ENCODE measurements at regions not wholly inside any gene's neighbourhood (a gene's known extent, or its start where the extent isn't known, plus 50 kb on each side); places are given as distances from the start of the nearest gene placed in this dataset.
"Not testable (repeated sequence)": the region's sequence is repeated elsewhere in the genome, so short reads cannot be mapped to it uniquely, and the experiment has no call there.

DNA sequence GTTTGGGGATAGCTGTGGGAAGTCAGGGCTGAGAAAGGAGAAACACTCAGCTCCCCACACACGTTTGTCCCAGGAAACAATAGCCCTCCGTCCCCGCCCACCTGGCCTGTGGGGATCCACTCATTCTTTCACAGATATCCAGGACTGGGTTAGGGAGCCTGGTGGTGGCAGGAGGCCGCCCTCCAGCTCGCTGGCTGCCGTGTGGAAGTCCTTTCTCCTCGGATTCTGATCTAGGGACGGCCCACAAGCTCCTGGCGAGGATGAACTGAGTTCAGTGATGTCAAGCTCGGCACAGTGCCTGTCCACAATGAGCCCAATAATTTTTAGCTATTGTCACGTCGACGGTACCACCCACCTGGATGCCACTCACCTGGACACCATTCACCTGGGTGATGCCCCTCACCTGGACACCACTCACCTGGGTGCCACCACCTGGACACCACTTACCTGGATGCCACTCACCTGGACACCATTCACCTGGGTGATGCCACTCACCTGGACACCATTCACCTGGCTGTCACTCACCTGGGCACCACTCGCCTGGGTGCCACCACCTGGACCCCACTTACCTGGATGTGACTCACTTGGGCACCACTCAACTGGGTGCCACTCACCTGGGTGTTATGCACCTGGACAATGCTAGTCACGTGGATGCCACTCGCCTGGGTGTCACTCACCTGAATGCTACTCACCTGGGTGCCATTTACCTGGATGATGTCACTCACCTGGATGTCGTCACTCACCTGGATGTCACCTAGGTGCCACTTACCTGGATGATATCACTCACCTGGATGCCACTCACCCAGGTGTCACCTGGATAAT lies 172.5 kb upstream of the FOXF1 start:
- DNase-seq: no peak

DNA sequence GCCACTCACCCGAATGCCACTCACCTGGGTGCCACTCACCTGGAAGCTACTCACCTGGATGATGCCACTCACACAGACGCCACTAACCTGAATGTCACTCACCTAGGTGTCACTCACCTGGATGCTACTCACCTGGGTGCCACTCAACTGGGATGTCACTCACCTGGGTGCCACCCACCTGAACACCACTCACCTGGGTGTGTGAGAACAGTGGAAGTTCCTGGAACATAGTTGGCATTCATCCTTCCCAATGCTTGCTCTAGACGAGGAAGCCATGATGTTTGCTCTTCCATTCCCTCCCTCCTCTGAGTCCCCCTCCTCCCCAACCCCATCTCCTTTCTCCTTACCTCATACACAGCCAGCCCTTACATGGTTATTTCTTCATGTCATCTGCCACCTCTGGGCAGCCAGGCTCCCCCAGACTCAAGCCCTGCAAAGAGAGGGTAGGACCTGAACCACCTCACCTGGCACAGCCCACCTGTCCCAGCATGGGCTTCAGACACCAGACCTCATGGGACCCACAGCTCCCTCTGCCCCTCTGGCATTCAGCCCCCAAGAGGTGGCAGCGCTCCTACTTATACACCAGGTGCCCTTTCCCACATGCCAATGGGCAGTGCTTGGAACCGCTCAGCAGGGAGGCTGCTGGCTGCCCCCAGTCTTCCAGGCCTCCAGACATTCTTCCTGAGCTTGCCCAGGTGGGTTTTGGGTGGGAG lies 171.8 kb upstream of the FOXF1 start:
- no peak for DNase-seq

- DNase-seq: no peak
These were observed 168.0 kb upstream of the FOXF1 start for GRCh38 chr16:86342161-86342834.

DNA sequence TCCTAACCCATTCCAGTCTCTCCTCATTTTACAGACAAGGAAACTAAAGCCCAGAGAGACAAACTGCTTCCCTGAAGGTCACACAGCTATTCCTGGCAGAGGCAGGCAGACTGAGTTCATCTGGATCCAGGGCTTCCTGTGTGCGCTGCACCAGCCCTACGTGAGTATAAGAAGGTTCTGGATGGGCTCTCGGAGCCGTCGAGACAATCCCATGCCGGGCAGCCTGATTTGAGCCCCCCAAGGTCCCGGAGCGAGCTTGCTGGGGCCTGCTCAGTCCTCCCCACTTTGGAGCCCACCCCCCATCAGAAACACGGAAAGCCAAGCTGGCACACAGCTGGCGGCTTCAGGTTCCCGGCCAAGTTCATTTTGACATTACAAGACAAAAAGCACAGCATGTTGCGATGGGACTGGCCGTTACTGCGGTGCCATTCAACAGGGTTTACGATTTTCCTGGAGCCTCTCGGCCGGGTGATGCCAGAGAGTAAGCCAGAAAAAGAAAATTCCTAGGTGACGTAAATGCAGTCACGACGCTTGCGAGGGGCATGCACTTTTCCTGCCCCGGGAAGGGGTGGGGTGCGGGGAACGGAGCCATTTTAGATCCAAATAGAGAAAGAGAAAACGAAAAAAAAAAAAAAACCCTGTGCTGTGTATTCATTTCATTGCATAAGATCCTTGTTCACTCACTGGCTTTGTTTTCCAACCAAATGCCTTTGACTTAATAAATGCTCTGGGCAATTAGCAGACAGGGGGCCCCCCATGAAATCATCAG lies 167.1 kb upstream of the FOXF1 start:
- no peak for DNase-seq

- DNase-seq: no peak
These were observed 166.3 kb upstream of the FOXF1 start for GRCh38 chr16:86343796-86344585.

DNA sequence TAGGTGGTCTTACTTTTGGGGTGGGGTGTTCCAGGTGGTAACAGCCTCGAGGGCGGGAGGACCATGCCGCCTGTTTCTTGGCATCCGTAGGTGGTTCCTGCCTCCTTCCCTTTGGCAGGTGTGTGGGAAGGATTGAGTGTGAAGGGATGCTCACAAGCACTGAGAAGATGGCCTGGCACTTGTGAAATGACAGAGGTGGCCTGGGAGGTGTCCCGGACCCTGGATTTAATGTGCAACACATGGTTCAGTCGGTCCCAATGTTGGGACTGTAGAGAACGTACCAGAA lies 165.8 kb upstream of the FOXF1 start:
- DNase-seq: no peak

DNA sequence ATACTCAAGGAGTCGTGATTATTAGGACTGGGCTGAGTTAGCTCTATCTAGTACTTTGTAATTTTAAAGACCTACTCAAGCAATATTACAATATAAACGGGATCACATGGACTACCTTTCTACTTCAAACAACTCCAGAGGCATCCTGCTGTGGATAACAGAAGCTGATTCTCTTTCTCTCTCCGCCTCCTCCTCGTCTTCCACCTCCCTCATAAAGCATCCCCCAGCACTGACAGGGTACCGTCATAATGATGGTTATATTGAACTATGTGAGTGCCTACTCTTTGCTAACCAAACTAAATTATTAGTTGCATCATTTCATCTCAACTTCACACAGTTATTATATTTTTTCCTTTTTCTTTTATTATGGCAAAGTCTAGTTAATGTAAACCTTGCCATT lies 165.4 kb upstream of the FOXF1 start:
- DNase-seq: no peak

- DNase-seq: no peak
These were observed 164.8 kb upstream of the FOXF1 start for GRCh38 chr16:86345516-86345915.

- no peak for DNase-seq
These were observed 164.3 kb upstream of the FOXF1 start for GRCh38 chr16:86346034-86346433.

- DNase-seq: no peak
These were observed 163.2 kb upstream of the FOXF1 start for GRCh38 chr16:86347090-86347489.

GRCh38 chr16:86347916-86348555 lies 162.3 kb upstream of the FOXF1 start:
- no peak for DNase-seq

DNA sequence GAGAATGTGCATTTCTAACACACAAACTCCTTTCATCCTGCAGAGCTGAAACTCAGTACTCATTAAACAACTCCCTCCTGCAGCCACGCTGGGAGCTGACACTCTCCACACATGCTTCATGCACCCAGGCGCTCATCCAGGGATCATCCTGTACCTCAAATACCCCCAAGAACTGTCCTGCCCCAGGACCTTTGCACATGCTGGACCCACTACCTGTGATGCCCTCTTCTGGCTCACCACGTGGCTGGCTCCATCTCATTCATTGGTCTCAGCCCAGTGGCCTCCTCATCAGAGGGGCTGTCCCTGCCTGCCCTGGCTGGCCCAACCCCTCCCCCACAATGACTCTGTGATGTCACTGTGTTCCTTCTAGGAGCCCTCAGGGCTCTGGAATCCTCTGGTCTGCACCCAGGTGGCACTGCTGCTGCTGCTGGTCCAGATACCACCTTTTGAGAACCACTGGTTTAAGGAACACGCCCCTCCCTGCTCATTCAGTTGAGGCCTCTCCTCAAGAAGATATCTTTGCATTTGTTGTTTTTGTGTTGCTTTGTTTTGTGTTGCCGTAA lies 160.9 kb upstream of the FOXF1 start:
- no peak for DNase-seq

DNA sequence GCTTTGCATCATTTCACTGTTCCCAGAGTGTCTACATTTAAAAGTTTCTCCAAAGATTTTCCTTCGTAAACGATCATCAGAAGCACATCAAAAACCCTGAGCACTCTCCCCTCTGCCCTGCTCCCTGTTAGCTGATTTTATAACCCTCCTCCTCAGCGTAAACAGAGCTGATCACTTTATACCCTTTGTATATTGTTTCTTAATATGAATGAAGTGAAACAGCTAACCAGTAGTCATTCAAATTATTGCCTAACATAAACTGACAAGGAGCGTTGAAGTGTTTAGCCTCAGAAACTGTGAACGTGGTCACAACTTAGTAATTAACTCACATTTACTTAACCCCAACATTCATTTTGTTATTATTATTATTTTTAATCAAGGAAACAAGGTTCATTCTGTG lies 160.0 kb upstream of the FOXF1 start:
- no peak for DNase-seq

DNA sequence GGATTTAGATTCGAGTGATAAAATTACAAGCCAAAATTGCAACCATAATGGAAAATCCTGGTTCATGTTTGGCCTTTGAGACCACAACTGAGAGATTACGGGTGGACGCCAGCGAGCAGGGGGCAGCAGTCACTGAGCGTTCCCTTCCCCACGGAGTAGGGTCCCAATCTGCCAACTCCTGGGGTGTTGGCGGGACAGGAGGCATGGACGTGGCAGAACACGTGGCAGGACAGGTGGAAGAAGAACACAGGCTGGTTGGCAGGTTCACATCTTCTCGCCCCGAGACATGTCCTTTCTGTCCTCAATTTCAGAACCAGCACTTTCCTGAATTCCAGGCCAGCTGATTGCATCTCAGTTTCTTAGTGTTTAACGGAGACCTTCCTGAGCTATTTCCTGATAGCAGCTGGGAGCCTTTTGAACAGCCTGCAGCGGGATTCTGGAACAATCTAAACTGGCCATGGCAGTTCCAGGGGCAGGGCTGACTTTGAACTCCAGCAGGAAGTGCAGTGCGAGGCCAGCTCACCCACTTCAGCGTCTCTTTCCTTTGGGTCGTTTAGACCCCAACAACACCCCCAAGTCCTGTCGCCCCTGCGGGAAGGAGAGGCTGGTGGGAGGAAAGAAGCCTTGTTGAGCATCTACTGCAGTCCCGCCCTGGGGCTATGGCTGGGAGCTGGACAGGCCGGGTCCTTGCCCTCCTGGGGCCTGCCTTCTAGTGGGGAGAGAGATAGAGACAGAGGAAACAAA lies 159.1 kb upstream of the FOXF1 start:
- DNase-seq: no peak

- not testable (repeated sequence) for DNase-seq
These were observed 158.6 kb upstream of the FOXF1 start for GRCh38 chr16:86351785-86352139.

- DNase-seq: no peak
These were observed 157.2 kb upstream of the FOXF1 start for GRCh38 chr16:86353148-86353547.

GRCh38 chr16:86353948-86354347 lies 156.4 kb upstream of the FOXF1 start:
- DNase-seq: no peak

GRCh38 chr16:86354641-86355513 lies 155.4 kb upstream of the FOXF1 start:
- DNase-seq: no peak

DNA sequence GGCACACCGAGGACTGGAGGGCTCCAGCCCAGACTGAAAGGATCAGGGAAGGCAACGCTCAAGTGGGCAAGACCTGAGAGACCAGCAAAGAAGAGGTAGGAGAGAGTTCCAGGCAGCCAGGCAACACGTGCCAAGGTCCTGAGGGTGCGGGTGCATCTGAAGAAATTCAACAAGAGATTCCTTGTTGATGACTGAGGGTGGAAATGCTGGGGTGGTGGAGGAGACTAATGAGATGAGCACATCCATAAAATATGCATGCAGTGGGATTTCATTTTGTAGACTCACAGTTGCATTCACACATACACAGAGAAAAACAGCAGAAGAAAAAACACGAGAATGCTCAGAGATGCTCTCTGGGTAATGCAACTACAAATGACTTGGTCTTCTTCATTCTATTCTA lies 154.8 kb upstream of the FOXF1 start:
- DNase-seq: no peak

DNA sequence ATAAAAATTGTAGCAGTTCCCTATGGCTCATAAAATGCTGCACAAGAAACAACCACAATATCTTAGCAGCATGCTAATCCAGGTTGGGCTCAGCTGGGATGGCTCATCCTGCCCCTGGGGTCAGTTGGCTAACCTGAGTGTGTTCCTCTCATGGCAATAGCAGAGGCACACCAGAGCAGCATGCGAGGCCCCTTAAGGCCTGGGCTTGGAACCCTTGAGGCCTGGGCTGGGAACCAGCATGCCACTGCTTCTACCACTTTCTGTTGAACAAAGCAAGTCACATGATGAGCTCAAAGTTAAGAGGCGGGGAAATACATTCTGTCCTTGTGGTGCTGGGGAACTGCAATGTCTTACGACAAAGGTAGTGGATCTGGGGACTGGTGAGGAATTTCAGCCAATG lies 154.4 kb upstream of the FOXF1 start:
- no peak for DNase-seq

Measured in stimulated activated CD4-positive, alpha-beta T cell treated with anti-CD3 and anti-CD28 coated beads, Interleukin-2, amount 100 ng/mL, for 24 hours (primary cell).